Endothelial cell of umbilical vein (primary cell): ENCODE measurements at regions not wholly inside any gene's neighbourhood (a gene's known extent, or its start where the extent isn't known, plus 50 kb on each side); places are given as distances from the start of the nearest gene placed in this dataset.

Source experiments
- BruUV-seq: library from RNA; stranded (reverse); fragments of 400-500 nt; replicated peaks from 2 replicates; lab custom pipeline; 2021; lab: Mats Ljungman, UMichigan
- CTCF ChIA-PET: fragments of 300-600, 350-600 bp; sonication (Branson Sonifier 250); formaldehyde crosslinking; loops from one replicate; lab custom pipeline; 2021; ENCODE audit warnings: antibody characterized with exemption, inconsistent platforms; lab: Charles Lee
- POLR2A ChIA-PET: fragments of 300-600, 350-600 bp; sonication (Branson Sonifier 250); formaldehyde crosslinking; loops from one replicate; lab custom pipeline; 2021; ENCODE audit warnings: antibody characterized with exemption, inconsistent platforms; lab: Charles Lee
- DNase-seq: peaks from one replicate; pipeline ENCODE4 v3.0.0-alpha.2; 2011; ENCODE audit warnings: low read depth, low spot score
- FAIRE-seq: peaks from 2 replicates; lab custom pipeline; 2011; peaks lifted over from hg19 to GRCh38; lab: Jason Lieb, UNC
- H2AFZ ChIP-seq: 2 replicates; pipeline ENCODE4 v1.6.0; 2012; ENCODE audit warnings: low read depth, low read length, control low read depth, inconsistent platforms
- H3K27ac ChIP-seq: 2 replicates; pipeline ENCODE4 v1.5.1; 2011; ENCODE audit warnings: low read depth, mild to moderate bottlenecking, control low read depth, low read length, moderate library complexity; ENCODE audit not compliant: insufficient read depth
- H3K27me3 ChIP-seq, 2 experiments: 2 replicates each; pipeline versions ENCODE4 v1.6.0 to v1.6.1; 2011; ENCODE audit warnings: low read length in 2 of 2, mixed read lengths in 1 of 2; ENCODE audit not compliant: control insufficient read depth in 2 of 2, insufficient read depth in 2 of 2
- H3K36me3 ChIP-seq, 2 experiments: 2 replicates in 1 of 2; 3 replicates in 1 of 2; pipeline ENCODE4 v1.5.1; 2011; ENCODE audit warnings: low read length in 2 of 2, mild to moderate bottlenecking in 1 of 2, moderate library complexity in 1 of 2; ENCODE audit not compliant: control insufficient read depth in 2 of 2, insufficient read depth in 2 of 2; ENCODE audit errors: extremely low read depth in 1 of 2
- H3K4me1 ChIP-seq: 3 replicates; pipeline ENCODE4 v1.5.1; 2011; ENCODE audit warnings: mild to moderate bottlenecking, low read length; ENCODE audit not compliant: control insufficient read depth, insufficient read depth; ENCODE audit errors: extremely low read depth
- H3K4me2 ChIP-seq: 2 replicates; pipeline ENCODE4 v1.6.1; 2011; ENCODE audit warnings: low read length, control low read depth, mixed read lengths; ENCODE audit not compliant: insufficient read depth
- H3K4me3 ChIP-seq, 3 experiments: fragments of 200-600 bp in 1 of 3; sonication (generic), shearing (Covaris generic) in 1 of 3; replicated peaks in 1 of 3; 2 replicates each; pipeline ENCODE4 v1.5.1; 2011 to 2016; ENCODE audit warnings: control low read depth in 3 of 3, low read length in 3 of 3, mild to moderate bottlenecking in 2 of 3, inconsistent platforms in 1 of 3, low read depth in 1 of 3, moderate library complexity in 1 of 3; ENCODE audit not compliant: insufficient read depth in 1 of 3
- H3K79me2 ChIP-seq: 2 replicates; pipeline ENCODE4 v1.6.0; 2012; ENCODE audit warnings: low read length, inconsistent platforms; ENCODE audit not compliant: control insufficient read depth, insufficient read depth
- H3K9ac ChIP-seq: replicated peaks from 2 replicates; pipeline ENCODE3; 2011; ENCODE audit warnings: low read length, control low read depth; ENCODE audit not compliant: insufficient read depth; ENCODE audit errors: extremely low read depth
- H3K9me1 ChIP-seq: replicated peaks from 3 replicates; pipeline ENCODE4 v1.6.0; 2011; ENCODE audit warnings: mild to moderate bottlenecking, low read length; ENCODE audit not compliant: control insufficient read depth, insufficient read depth; ENCODE audit errors: extremely low read depth
- H3K9me3 ChIP-seq: replicated peaks from 2 replicates; pipeline ENCODE4 v1.5.1; 2012; ENCODE audit warnings: low read length, inconsistent platforms; ENCODE audit not compliant: control insufficient read depth, insufficient read depth
- H4K20me1 ChIP-seq: replicated peaks from 2 replicates; pipeline ENCODE3; 2011; ENCODE audit warnings: mild to moderate bottlenecking, low read length; ENCODE audit not compliant: control insufficient read depth, insufficient read depth; ENCODE audit errors: extremely low read depth
- CTCF ChIP-seq, 2 donors: IDR thresholded peaks; 1 replicate in 1 of 2; 2 replicates in 1 of 2; pipeline ENCODE4 v1.5.1; 2011; ENCODE audit warnings: low read length in 2 of 2, mild to moderate bottlenecking in 2 of 2, moderate library complexity in 2 of 2, control low read depth in 1 of 2, inconsistent platforms in 1 of 2, low read depth in 1 of 2; ENCODE audit not compliant: insufficient read depth in 1 of 2; ENCODE audit errors: extremely low read depth in 1 of 2
- EZH2 ChIP-seq: IDR thresholded peaks from 2 replicates; pipeline ENCODE4 v1.6.1; 2012; ENCODE audit warnings: borderline replicate concordance, low read depth, mild to moderate bottlenecking, moderate library complexity, low read length, inconsistent platforms; ENCODE audit not compliant: severe bottlenecking
- FOS ChIP-seq: IDR thresholded peaks from 2 replicates; pipeline ENCODE4 v1.6.1; 2011; ENCODE audit warnings: mild to moderate bottlenecking, low read length, moderate library complexity, borderline replicate concordance; ENCODE audit not compliant: insufficient read depth
- GATA2 ChIP-seq: IDR thresholded peaks from 2 replicates; pipeline ENCODE4 v1.7.0; 2011; ENCODE audit warnings: low read depth, mild to moderate bottlenecking, moderate library complexity, mixed read lengths, low read length; ENCODE audit not compliant: insufficient read length, insufficient read depth
- JUN ChIP-seq: IDR thresholded peaks from 2 replicates; pipeline ENCODE4 v1.6.1; 2011; ENCODE audit warnings: borderline replicate concordance, low read depth; ENCODE audit not compliant: insufficient read length, insufficient read depth
- MAX ChIP-seq: IDR thresholded peaks from 2 replicates; pipeline ENCODE4 v1.6.1; 2011; ENCODE audit not compliant: insufficient read depth, insufficient read length
- MYC ChIP-seq: IDR thresholded peaks from one replicate; pipeline ENCODE4 v1.6.1; 2011; ENCODE audit warnings: mild to moderate bottlenecking, low read depth, low read length
- POLR2A ChIP-seq: IDR thresholded peaks from 2 replicates; pipeline ENCODE4 v1.6.1; 2012; ENCODE audit warnings: low read depth, mild to moderate bottlenecking, control low read depth, low read length
- POLR2AphosphoS5 ChIP-seq: IDR thresholded peaks from 2 replicates; pipeline ENCODE4 v1.6.1; 2012; ENCODE audit warnings: low read depth, mild to moderate bottlenecking, control low read depth, low read length, moderate library complexity; ENCODE audit not compliant: insufficient read depth
- dilution Hi-C: fragments of 300-500 bp; cut with MboI; formaldehyde crosslinking; loops from one replicate; pipeline ENCODE4 v1.15.0; 2019; ENCODE audit warnings: low sequenced_read_pairs; ENCODE audit not compliant: extremely low pct_ligation_motif_present
- intact Hi-C: fragments of 100-400 bp; cut with micrococcal nuclease; formaldehyde crosslinking; loops from one replicate; pipeline ENCODE4 v1.10.0; 2022

- CTCF ChIA-PET, result interaction anchor here (3.9 kb wide), 1 partner anchor 27 kb away, joined by 14 read pairs; no protein-coding TSS in a partner anchor
- dilution Hi-C loops, result no loop called here
- Histone ChIP-seq H3K9me3 (no peaks in the 10 kb centered on the region), H3K9me1 (no peaks in the 10 kb centered on the region), H3K4me1 (no peaks in the 10 kb centered on the region), H3K4me2 (no peak overlapping the region), H3K9ac (no peak overlapping the region), H3K4me3 (no peak overlapping the region), H2AFZ (no peak overlapping the region), H3K36me3 (no peaks in the 10 kb centered on the region), H4K20me1 (no peaks in the 10 kb centered on the region), H3K27ac (no peak overlapping the region), H3K27me3 (peaks cover 8% of the 10 kb centered on the region in 2 experiments), H3K79me2 (no peaks in the 10 kb centered on the region)
- FAIRE-seq (no peak), DNase-seq (no peak)
- intact Hi-C loops, result no loop called here
- no peak for TF ChIP-seq CTCF (IDR thresholded peaks at IDR 0.05; ENCODE audit: extremely low read depth in 1 of 2, insufficient read depth in 1 of 2, low read depth in 1 of 2, low read length in 2 of 2)
- TF ChIP-seq FOS, result no peak
- TF ChIP-seq JUN, result no peak
- no peak for TF ChIP-seq MAX
- TF ChIP-seq EZH2, result no peak
- no peak for TF ChIP-seq POLR2A
- TF ChIP-seq POLR2AphosphoS5, result no peak
- TF ChIP-seq GATA2, result no peak
- no peak for TF ChIP-seq MYC
- POLR2A ChIA-PET, result no interaction called here
- BruUV-seq, result no TSS peak
Observed at GRCh38 chr18:59961070-59961469, 61.3 kb downstream of the PMAIP1 start.
